K562 (cell line): ENCODE measurements at regions not wholly inside any gene's neighbourhood (a gene's known extent, or its start where the extent isn't known, plus 50 kb on each side); places are given as distances from the start of the nearest gene placed in this dataset.

ENCODE experiments used
- ATAC-seq: fragments of 200-7000 bp; cut with Tn5 transposase; 3 replicates; pipeline ENCODE4 v1.9.1; 2020; ENCODE audit warnings: moderate library complexity
- BruUV-seq: library from RNA; stranded (reverse); fragments of 400-500 nt; replicated peaks from 2 replicates; lab custom pipeline; 2021; lab: Mats Ljungman, UMichigan
- CTCF ChIA-PET: fragments of 300-600 bp; formaldehyde crosslinking; extraction: SDS; loops from one replicate; lab custom pipeline; 2021; ENCODE audit warnings: low intra/inter-chr PET ratio; lab: Yijun Ruan, JAX
- POLR2A ChIA-PET: fragments of 300-600, 350-650 bp; sonication (Branson Sonifier 250); formaldehyde crosslinking; extraction: SDS; loops from one replicate; lab custom pipeline; 2021; ENCODE audit warnings: antibody characterized with exemption, inconsistent platforms; lab: Yijun Ruan, JAX
- DNase-seq, 4 experiments: peaks; one replicate each; pipeline versions ENCODE4 v3.0.0 to v3.0.0-alpha.2; 2011 to 2018; ENCODE audit warnings: low spot score in 3 of 4, mixed read lengths in 3 of 4; ENCODE audit errors: extremely low read depth in 1 of 4
- FAIRE-seq: peaks from 2 replicates; lab custom pipeline; 2011; peaks lifted over from hg19 to GRCh38; lab: Jason Lieb, UNC
- H2AFZ ChIP-seq: 2 replicates; pipeline ENCODE4 v1.6.0; 2011; ENCODE audit warnings: low read depth, low read length, control low read depth, inconsistent platforms
- H3K27ac ChIP-seq: fragments of 200-600 bp; 3 replicates; pipeline ENCODE4 v1.8.0; 2011; ENCODE audit warnings: low read depth, mild to moderate bottlenecking, control low read depth, inconsistent platforms, low read length, moderate library complexity, mixed read lengths; ENCODE audit errors: extremely low read depth
- H3K27me3 ChIP-seq, 2 experiments: fragments of 300-600 bp in 1 of 2; 2 replicates in 1 of 2; 3 replicates in 1 of 2; pipeline versions ENCODE4 v1.6.0 to v1.8.0; 2011; ENCODE audit warnings: inconsistent platforms in 2 of 2, low read length in 2 of 2, mild to moderate bottlenecking in 1 of 2, mixed read lengths in 1 of 2, moderate library complexity in 1 of 2; ENCODE audit not compliant: control insufficient read depth in 2 of 2, insufficient read depth in 2 of 2
- H3K36me3 ChIP-seq: fragments of 300-600 bp; 3 replicates; pipeline ENCODE4 v1.8.0; 2011; ENCODE audit warnings: mild to moderate bottlenecking, low read length, inconsistent platforms; ENCODE audit not compliant: control insufficient read depth, insufficient read depth
- H3K4me1 ChIP-seq, 2 experiments: fragments of 200-600 bp in 1 of 2; replicated peaks in 1 of 2; 2 replicates in 1 of 2; 3 replicates in 1 of 2; pipeline versions ENCODE4 v1.5.1 to v1.8.0; 2011; ENCODE audit warnings: inconsistent platforms in 2 of 2, low read length in 2 of 2, mild to moderate bottlenecking in 1 of 2, mixed read lengths in 1 of 2, moderate library complexity in 1 of 2; ENCODE audit not compliant: control insufficient read depth in 2 of 2, insufficient read depth in 2 of 2
- H3K4me2 ChIP-seq: 2 replicates; pipeline ENCODE4 v1.6.1; 2011; ENCODE audit warnings: low read length, control low read depth, inconsistent platforms, mixed read lengths; ENCODE audit not compliant: insufficient read depth
- H3K4me3 ChIP-seq: fragments of 200-600 bp; sonication (generic), shearing (Covaris generic); 2 replicates; pipeline ENCODE4 v1.5.1; 2016; ENCODE audit warnings: control low read depth, inconsistent platforms
- H3K79me2 ChIP-seq: fragments of 200-600 bp; 3 replicates; pipeline ENCODE4 v1.8.0; 2011; ENCODE audit warnings: low read length, inconsistent platforms; ENCODE audit not compliant: control insufficient read depth, insufficient read depth
- H3K9ac ChIP-seq, 2 experiments: 2 replicates each; pipeline versions ENCODE4 v1.6.0 to v1.6.1; 2011; ENCODE audit warnings: low read depth in 2 of 2, low read length in 2 of 2, control low read depth in 1 of 2, inconsistent platforms in 1 of 2, mild to moderate bottlenecking in 1 of 2, mixed read lengths in 1 of 2; ENCODE audit not compliant: insufficient read depth in 1 of 2
- H3K9me1 ChIP-seq: one replicate; pipeline ENCODE4 v1.6.0; 2011; ENCODE audit warnings: inconsistent platforms, mild to moderate bottlenecking, low read length, moderate library complexity; ENCODE audit not compliant: control insufficient read depth, insufficient read depth
- H3K9me3 ChIP-seq: replicated peaks from 2 replicates; pipeline ENCODE4 v1.5.1; 2011; ENCODE audit warnings: low read depth, low read length, inconsistent platforms; ENCODE audit not compliant: control insufficient read depth, insufficient read depth
- H4K20me1 ChIP-seq: replicated peaks from 2 replicates; pipeline ENCODE4 v1.6.1; 2011; ENCODE audit warnings: low read length, inconsistent platforms, mixed read lengths; ENCODE audit not compliant: control insufficient read depth, insufficient read depth
- CREB1 ChIP-seq, 2 experiments: sonication (generic) in 1 of 2; formaldehyde crosslinking in 1 of 2; IDR thresholded peaks; 2 replicates each; pipeline versions ENCODE4 v1.6.1 to v1.8.0; 2012 to 2022; ENCODE audit warnings: inconsistent platforms in 1 of 2, mild to moderate bottlenecking in 1 of 2, missing genetic modification reagents in 1 of 2, moderate library complexity in 1 of 2
- CTCF ChIP-seq, 3 experiments: IDR thresholded peaks in 2 of 3; conservative IDR thresholded peaks in 1 of 3; 2 replicates each; pipeline ENCODE4 v1.5.1; 2011 to 2012; ENCODE audit warnings: low read length in 3 of 3, mild to moderate bottlenecking in 3 of 3, control low read depth in 2 of 3, improper control_type of control experiment in 1 of 3, inconsistent platforms in 1 of 3, low read depth in 1 of 3, mixed read lengths in 1 of 3, moderate library complexity in 1 of 3; ENCODE audit not compliant: insufficient read depth in 2 of 3
- ZBTB17 ChIP-seq: fragments of 450-650 bp; formaldehyde crosslinking; IDR thresholded peaks from 2 replicates; pipeline ENCODE4 v1.4.0; 2020; ENCODE audit warnings: mild to moderate bottlenecking
- WGBS: fragments of 100-300 bp; shearing (Covaris generic); methylation state at CpG from one replicate; pipeline ENCODE4 v1.1.6; 2016; ENCODE audit warnings: low coverage, mixed read lengths; ENCODE audit not compliant: insufficient coverage; ENCODE audit errors: missing lambda C conversion rate; 5-methylcytosine and 5-hydroxymethylcytosine counted together
- in situ Hi-C: fragments of 300-500 bp; cut with MboI; formaldehyde crosslinking; loops from 4 replicates; pipeline ENCODE4 v1.15.0; 2018; ENCODE audit warnings: inconsistent platforms, mixed read lengths
- intact Hi-C: fragments of 100-400 bp; cut with micrococcal nuclease; formaldehyde crosslinking; loops from 2 replicates; pipeline ENCODE4 v1.14.2; 2022

- TF ChIP-seq CTCF (IDR thresholded peaks at IDR 0.05 in 2 of 3, conservative IDR thresholded peaks at IDR 0.05 in 1 of 3; ENCODE audit: insufficient read depth in 2 of 3, low read depth in 1 of 3, low read length in 3 of 3) (peak in 1 of 3 experiments; percentile 7; a peak in 1 of 6 replicates), ZBTB17 (CRISPR knock-in tag) (no peak)
- TF ChIP-seq, all 486 proteins: peak for 1
- intact Hi-C loops: no loop called here
- H2AFZ ChIP-seq: no peak overlapping the region
- no peaks in the 10 kb centered on the region for H3K27me3 ChIP-seq
- in situ Hi-C loops: no loop called here
- no peaks in the 10 kb centered on the region for H3K9me1 ChIP-seq
- H4K20me1 ChIP-seq: no peaks in the 10 kb centered on the region
- BruUV-seq: no TSS peak
- no peaks in the 10 kb centered on the region for H3K4me1 ChIP-seq
- H3K4me3 ChIP-seq: no peak overlapping the region
- DNase-seq (no peak), ATAC-seq (no peak), FAIRE-seq (no peak)
- no peaks in the 10 kb centered on the region for H3K36me3 ChIP-seq
- H3K4me2 ChIP-seq: no peak overlapping the region
- H3K79me2 ChIP-seq: no peaks in the 10 kb centered on the region
- ChIA-PET CTCF (no interaction called here), POLR2A (no interaction called here)
- H3K27ac ChIP-seq: no peak overlapping the region
- H3K9ac ChIP-seq: no peak overlapping the region
- H3K9me3 ChIP-seq: no peaks in the 10 kb centered on the region
Observed at GRCh38 chr5:92470770-92471169, 1087.7 kb upstream of the ARRDC3 start.

- in situ Hi-C loops: no loop called here
- H3K9me1 ChIP-seq: no peaks in the 10 kb centered on the region
- no peaks in the 10 kb centered on the region for H3K27me3 ChIP-seq
- no peak overlapping the region for H3K4me2 ChIP-seq
- FAIRE-seq: no peak
- H2AFZ ChIP-seq: no peak overlapping the region
- BruUV-seq: no TSS peak
- H3K4me1 ChIP-seq: no peaks in the 10 kb centered on the region
- H3K79me2 ChIP-seq: no peaks in the 10 kb centered on the region
- no peak for DNase-seq
- intact Hi-C loops: no loop called here
- WGBS: 0% methylated on average over 4 of the region's 4 CpGs
- ChIA-PET POLR2A (no interaction called here), CTCF (no interaction called here)
- H3K9ac ChIP-seq: no peak overlapping the region
- H4K20me1 ChIP-seq: no peaks in the 10 kb centered on the region
- H3K27ac ChIP-seq: no peak overlapping the region
- H3K9me3 ChIP-seq: no peaks in the 10 kb centered on the region
- no peaks in the 10 kb centered on the region for H3K36me3 ChIP-seq
- ATAC-seq: no peak
- H3K4me3 ChIP-seq: no peak overlapping the region
- TF ChIP-seq CREB1 (IDR thresholded peaks at IDR 0.05) (no peak), CREB1 (CRISPR knock-in tag; IDR thresholded peaks at IDR 0.05) (no peak)
Observed at GRCh38 chr5:92468295-92468694, 1085.2 kb upstream of the ARRDC3 start.
